GM23338 (cell line): ENCODE measurements at regions not wholly inside any gene's neighbourhood (a gene's known extent, or its start where the extent isn't known, plus 50 kb on each side); places are given as distances from the start of the nearest gene placed in this dataset.

Source experiments
- ATAC-seq: fragments of 200-7000 bp; cut with Tn5 transposase; 3 replicates; pipeline ENCODE4 v1.9.1; 2020
- DNase-seq: peaks from one replicate; pipeline ENCODE4 v3.0.0-alpha.2; 2015; ENCODE audit warnings: low spot score
- H2AFZ ChIP-seq: fragments of 200-600 bp; sonication (generic); 2 replicates; pipeline ENCODE4 v1.8.0; 2016; ENCODE audit warnings: antibody characterized with exemption, mild to moderate bottlenecking, moderate library complexity
- H3F3A ChIP-seq: fragments of 200-600 bp; sonication (generic); replicated peaks from 2 replicates; pipeline ENCODE4 v1.8.0; 2017; ENCODE audit warnings: antibody characterized with exemption, mixed run types, low read depth
- H3K27ac ChIP-seq: fragments of 200-600 bp; sonication (generic); 2 replicates; pipeline ENCODE4 v1.6.1; 2016; ENCODE audit warnings: low read depth
- H3K27me3 ChIP-seq: fragments of 200-600 bp; sonication (generic); 2 replicates; pipeline ENCODE4 v1.8.0; 2016; ENCODE audit warnings: mild to moderate bottlenecking, mixed run types, moderate library complexity; ENCODE audit not compliant: insufficient read depth
- H3K36me3 ChIP-seq: fragments of 200-600 bp; sonication (generic); 2 replicates; pipeline ENCODE4 v1.8.0; 2016; ENCODE audit warnings: mild to moderate bottlenecking; ENCODE audit not compliant: insufficient read depth
- H3K4me1 ChIP-seq: fragments of 200-600 bp; sonication (generic); 2 replicates; pipeline ENCODE4 v1.8.0; 2016; ENCODE audit warnings: mild to moderate bottlenecking, moderate library complexity; ENCODE audit not compliant: insufficient read depth
- H3K4me2 ChIP-seq: fragments of 200-600 bp; sonication (generic); 2 replicates; pipeline ENCODE4 v1.7.1; 2017; ENCODE audit warnings: mixed run types
- H3K4me3 ChIP-seq: fragments of 200-600 bp; sonication (generic); 2 replicates; pipeline ENCODE4 v1.6.1; 2016; ENCODE audit warnings: mixed run types
- H3K79me2 ChIP-seq: fragments of 200-600 bp; sonication (generic); replicated peaks from 2 replicates; pipeline ENCODE4 v1.8.0; 2017; ENCODE audit warnings: mild to moderate bottlenecking; ENCODE audit not compliant: insufficient read depth
- H3K9me2 ChIP-seq: fragments of 200-600 bp; sonication (generic); 2 replicates; pipeline ENCODE4 v1.8.0; 2017; ENCODE audit not compliant: insufficient read depth
- H4K20me1 ChIP-seq: fragments of 200-600 bp; sonication (generic); replicated peaks from 2 replicates; pipeline ENCODE4 v1.8.0; 2017; ENCODE audit warnings: mild to moderate bottlenecking; ENCODE audit not compliant: insufficient read depth
- H3K27ac Mint-ChIP-seq: 2 replicates; pipeline ENCODE4 v1.8.0; 2020; ENCODE audit warnings: inconsistent platforms, mild to moderate bottlenecking, moderate library complexity, mixed read lengths
- H3K27me3 Mint-ChIP-seq: 3 replicates; pipeline ENCODE4 v1.8.0; 2022; ENCODE audit warnings: low read depth, mild to moderate bottlenecking, moderate library complexity, mixed read lengths, inconsistent platforms; ENCODE audit not compliant: insufficient read depth, poor library complexity
- H3K36me3 Mint-ChIP-seq: 3 replicates; pipeline ENCODE4 v1.8.0; 2021; ENCODE audit warnings: low read depth, mild to moderate bottlenecking, inconsistent platforms, moderate library complexity, mixed read lengths
- H3K4me1 Mint-ChIP-seq: 3 replicates; pipeline ENCODE4 v1.8.0; 2020; ENCODE audit warnings: mild to moderate bottlenecking, inconsistent platforms, mixed read lengths
- H3K4me3 Mint-ChIP-seq: 3 replicates; pipeline ENCODE4 v1.8.0; 2021; ENCODE audit warnings: moderate library complexity, mild to moderate bottlenecking, inconsistent platforms, mixed read lengths
- H3K9me3 Mint-ChIP-seq: 3 replicates; pipeline ENCODE4 v1.8.0; 2020; ENCODE audit warnings: moderate library complexity, mild to moderate bottlenecking, inconsistent platforms, mixed read lengths
- EZH2 ChIP-seq: fragments of 200-600 bp; sonication (generic); IDR thresholded peaks from one replicate; pipeline ENCODE4 v1.8.0; 2017; ENCODE audit warnings: antibody characterized with exemption, mild to moderate bottlenecking, low read depth; ENCODE audit not compliant: unreplicated experiment
- EZH2phosphoT487 ChIP-seq: fragments of 200-600 bp; sonication (generic); IDR thresholded peaks from one replicate; pipeline ENCODE4 v1.8.1; 2018; ENCODE audit warnings: antibody characterized with exemption; ENCODE audit not compliant: unreplicated experiment
- JUNB ChIP-seq: IDR thresholded peaks from one replicate; pipeline ENCODE4 v1.6.1; 2016; ENCODE audit warnings: antibody characterized with exemption; ENCODE audit not compliant: unreplicated experiment
- NANOG ChIP-seq: IDR thresholded peaks from 2 replicates; pipeline ENCODE4 v1.6.1; 2016; ENCODE audit warnings: antibody characterized with exemption, borderline replicate concordance
- POLR2AphosphoS5 ChIP-seq: IDR thresholded peaks from 2 replicates; pipeline ENCODE4 v1.6.1; 2016; ENCODE audit warnings: antibody characterized with exemption, low read depth
- STAT1 ChIP-seq: IDR thresholded peaks from one replicate; pipeline ENCODE4 v1.6.1; 2016; ENCODE audit warnings: antibody characterized with exemption; ENCODE audit not compliant: unreplicated experiment
- ZNF114 ChIP-seq: fragments of 250-450 bp; sonication (Bioruptor Pico); IDR thresholded peaks from 2 replicates; pipeline ENCODE4 v1.5.0; 2020; ENCODE audit warnings: mild to moderate bottlenecking, moderate library complexity
- ZNF331 ChIP-seq: fragments of 250-450 bp; sonication (Bioruptor Pico); IDR thresholded peaks from 2 replicates; pipeline ENCODE4 v1.5.0; 2020; ENCODE audit warnings: low read depth, mild to moderate bottlenecking, moderate library complexity
- TF ChIP-seq, protein P1 (sequence below): fragments of 250-450 bp; sonication (Bioruptor Pico); IDR thresholded peaks from 2 replicates; pipeline ENCODE4 v1.5.0; 2020; ENCODE audit warnings: mild to moderate bottlenecking, moderate library complexity
- TF ChIP-seq, protein P2 (sequence below): IDR thresholded peaks from one replicate; pipeline ENCODE4 v1.6.1; 2018; ENCODE audit warnings: antibody characterized with exemption; ENCODE audit not compliant: unreplicated experiment
- TF ChIP-seq, protein P3 (sequence below): IDR thresholded peaks from 2 replicates; pipeline ENCODE4 v1.6.1; 2016; ENCODE audit warnings: antibody characterized with exemption

DNA sequence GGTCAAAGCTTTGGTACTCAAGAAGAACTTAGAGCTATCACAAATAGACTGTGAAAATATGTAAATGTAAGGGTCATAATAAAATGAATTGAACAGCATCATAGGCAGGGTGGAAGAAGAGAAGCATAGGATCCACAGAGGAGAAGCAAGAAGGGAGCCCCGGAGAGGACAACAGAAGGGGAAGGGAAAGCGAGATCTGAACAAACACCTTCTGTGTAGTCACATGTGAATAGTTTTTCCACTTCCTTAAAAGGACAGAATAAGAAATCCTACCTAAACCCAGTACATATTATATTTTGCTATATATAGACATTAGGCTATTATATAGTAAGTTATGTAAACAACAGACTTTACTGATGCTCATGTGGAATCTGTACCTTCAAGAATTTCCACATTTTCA lies 160.2 kb downstream of the DKK1 start (continued):
- TF ChIP-seq, protein P1, sequence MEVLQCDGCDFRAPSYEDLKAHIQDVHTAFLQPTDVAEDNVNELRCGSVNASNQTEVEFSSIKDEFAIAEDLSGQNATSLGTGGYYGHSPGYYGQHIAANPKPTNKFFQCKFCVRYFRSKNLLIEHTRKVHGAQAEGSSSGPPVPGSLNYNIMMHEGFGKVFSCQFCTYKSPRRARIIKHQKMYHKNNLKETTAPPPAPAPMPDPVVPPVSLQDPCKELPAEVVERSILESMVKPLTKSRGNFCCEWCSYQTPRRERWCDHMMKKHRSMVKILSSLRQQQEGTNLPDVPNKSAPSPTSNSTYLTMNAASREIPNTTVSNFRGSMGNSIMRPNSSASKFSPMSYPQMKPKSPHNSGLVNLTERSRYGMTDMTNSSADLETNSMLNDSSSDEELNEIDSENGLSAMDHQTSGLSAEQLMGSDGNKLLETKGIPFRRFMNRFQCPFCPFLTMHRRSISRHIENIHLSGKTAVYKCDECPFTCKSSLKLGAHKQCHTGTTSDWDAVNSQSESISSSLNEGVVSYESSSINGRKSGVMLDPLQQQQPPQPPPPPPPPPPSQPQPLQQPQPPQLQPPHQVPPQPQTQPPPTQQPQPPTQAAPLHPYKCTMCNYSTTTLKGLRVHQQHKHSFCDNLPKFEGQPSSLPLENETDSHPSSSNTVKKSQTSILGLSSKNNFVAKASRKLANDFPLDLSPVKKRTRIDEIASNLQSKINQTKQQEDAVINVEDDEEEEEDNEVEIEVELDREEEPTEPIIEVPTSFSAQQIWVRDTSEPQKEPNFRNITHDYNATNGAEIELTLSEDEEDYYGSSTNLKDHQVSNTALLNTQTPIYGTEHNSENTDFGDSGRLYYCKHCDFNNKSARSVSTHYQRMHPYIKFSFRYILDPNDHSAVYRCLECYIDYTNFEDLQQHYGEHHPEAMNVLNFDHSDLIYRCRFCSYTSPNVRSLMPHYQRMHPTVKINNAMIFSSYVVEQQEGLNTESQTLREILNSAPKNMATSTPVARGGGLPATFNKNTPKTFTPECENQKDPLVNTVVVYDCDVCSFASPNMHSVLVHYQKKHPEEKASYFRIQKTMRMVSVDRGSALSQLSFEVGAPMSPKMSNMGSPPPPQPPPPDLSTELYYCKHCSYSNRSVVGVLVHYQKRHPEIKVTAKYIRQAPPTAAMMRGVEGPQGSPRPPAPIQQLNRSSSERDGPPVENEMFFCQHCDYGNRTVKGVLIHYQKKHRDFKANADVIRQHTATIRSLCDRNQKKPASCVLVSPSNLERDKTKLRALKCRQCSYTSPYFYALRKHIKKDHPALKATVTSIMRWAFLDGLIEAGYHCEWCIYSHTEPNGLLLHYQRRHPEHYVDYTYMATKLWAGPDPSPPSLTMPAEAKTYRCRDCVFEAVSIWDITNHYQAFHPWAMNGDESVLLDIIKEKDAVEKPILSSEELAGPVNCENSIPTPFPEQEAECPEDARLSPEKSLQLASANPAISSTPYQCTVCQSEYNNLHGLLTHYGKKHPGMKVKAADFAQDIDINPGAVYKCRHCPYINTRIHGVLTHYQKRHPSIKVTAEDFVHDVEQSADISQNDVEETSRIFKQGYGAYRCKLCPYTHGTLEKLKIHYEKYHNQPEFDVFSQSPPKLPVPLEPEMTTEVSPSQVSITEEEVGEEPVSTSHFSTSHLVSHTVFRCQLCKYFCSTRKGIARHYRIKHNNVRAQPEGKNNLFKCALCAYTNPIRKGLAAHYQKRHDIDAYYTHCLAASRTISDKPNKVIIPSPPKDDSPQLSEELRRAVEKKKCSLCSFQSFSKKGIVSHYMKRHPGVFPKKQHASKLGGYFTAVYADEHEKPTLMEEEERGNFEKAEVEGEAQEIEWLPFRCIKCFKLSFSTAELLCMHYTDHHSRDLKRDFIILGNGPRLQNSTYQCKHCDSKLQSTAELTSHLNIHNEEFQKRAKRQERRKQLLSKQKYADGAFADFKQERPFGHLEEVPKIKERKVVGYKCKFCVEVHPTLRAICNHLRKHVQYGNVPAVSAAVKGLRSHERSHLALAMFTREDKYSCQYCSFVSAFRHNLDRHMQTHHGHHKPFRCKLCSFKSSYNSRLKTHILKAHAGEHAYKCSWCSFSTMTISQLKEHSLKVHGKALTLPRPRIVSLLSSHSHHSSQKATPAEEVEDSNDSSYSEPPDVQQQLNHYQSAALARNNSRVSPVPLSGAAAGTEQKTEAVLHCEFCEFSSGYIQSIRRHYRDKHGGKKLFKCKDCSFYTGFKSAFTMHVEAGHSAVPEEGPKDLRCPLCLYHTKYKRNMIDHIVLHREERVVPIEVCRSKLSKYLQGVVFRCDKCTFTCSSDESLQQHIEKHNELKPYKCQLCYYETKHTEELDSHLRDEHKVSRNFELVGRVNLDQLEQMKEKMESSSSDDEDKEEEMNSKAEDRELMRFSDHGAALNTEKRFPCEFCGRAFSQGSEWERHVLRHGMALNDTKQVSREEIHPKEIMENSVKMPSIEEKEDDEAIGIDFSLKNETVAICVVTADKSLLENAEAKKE (CRISPR knock-in tag) = no peak

DNA sequence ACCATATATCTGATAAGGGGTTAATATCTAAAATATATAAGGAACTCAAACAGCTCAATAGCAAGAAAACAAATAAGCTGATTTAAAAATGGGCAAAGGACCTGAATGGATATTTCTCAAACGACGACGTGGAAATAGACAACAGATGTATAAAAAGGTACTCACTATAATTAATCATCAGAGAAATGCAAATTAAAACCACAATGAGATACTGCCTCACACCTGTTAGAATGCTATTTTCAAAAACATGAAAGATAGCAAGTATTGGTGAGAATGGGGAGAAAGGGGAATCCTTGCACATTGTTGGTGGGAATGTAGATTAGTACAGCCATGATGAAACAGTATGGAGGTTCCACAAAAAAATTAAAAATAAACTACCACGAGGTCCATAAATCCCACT lies 163.2 kb downstream of the DKK1 start:
- Mint-ChIP-seq H3K27me3 (no peaks in the 10 kb centered on the region), H3K36me3 (no peaks in the 10 kb centered on the region), H3K9me3 (no peaks in the 10 kb centered on the region), H3K4me3 (no peak overlapping the region), H3K4me1 (no peaks in the 10 kb centered on the region), H3K27ac (no peak overlapping the region)
- Histone ChIP-seq H4K20me1 (no peaks in the 10 kb centered on the region), H3K27me3 (no peaks in the 10 kb centered on the region), H3F3A (no peaks in the 10 kb centered on the region), H2AFZ (no peak overlapping the region), H3K79me2 (no peaks in the 10 kb centered on the region), H3K36me3 (no peaks in the 10 kb centered on the region), H3K27ac (no peak overlapping the region), H3K4me2 (no peak overlapping the region), H3K4me3 (no peak overlapping the region), H3K9me2 (no peaks in the 10 kb centered on the region), H3K4me1 (no peaks in the 10 kb centered on the region)
- ATAC-seq (no peak), DNase-seq (no peak)
- TF ChIP-seq EZH2phosphoT487 = no peak
- TF ChIP-seq ZNF114 = no peak
- no peak for TF ChIP-seq POLR2AphosphoS5
- TF ChIP-seq JUNB = no peak
- TF ChIP-seq NANOG = no peak
- no peak for TF ChIP-seq ZNF331 (CRISPR knock-in tag)
- TF ChIP-seq, protein P2, sequence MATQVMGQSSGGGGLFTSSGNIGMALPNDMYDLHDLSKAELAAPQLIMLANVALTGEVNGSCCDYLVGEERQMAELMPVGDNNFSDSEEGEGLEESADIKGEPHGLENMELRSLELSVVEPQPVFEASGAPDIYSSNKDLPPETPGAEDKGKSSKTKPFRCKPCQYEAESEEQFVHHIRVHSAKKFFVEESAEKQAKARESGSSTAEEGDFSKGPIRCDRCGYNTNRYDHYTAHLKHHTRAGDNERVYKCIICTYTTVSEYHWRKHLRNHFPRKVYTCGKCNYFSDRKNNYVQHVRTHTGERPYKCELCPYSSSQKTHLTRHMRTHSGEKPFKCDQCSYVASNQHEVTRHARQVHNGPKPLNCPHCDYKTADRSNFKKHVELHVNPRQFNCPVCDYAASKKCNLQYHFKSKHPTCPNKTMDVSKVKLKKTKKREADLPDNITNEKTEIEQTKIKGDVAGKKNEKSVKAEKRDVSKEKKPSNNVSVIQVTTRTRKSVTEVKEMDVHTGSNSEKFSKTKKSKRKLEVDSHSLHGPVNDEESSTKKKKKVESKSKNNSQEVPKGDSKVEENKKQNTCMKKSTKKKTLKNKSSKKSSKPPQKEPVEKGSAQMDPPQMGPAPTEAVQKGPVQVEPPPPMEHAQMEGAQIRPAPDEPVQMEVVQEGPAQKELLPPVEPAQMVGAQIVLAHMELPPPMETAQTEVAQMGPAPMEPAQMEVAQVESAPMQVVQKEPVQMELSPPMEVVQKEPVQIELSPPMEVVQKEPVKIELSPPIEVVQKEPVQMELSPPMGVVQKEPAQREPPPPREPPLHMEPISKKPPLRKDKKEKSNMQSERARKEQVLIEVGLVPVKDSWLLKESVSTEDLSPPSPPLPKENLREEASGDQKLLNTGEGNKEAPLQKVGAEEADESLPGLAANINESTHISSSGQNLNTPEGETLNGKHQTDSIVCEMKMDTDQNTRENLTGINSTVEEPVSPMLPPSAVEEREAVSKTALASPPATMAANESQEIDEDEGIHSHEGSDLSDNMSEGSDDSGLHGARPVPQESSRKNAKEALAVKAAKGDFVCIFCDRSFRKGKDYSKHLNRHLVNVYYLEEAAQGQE = no peak
- no peak for TF ChIP-seq EZH2
- TF ChIP-seq STAT1 = no peak
- TF ChIP-seq, protein P3, sequence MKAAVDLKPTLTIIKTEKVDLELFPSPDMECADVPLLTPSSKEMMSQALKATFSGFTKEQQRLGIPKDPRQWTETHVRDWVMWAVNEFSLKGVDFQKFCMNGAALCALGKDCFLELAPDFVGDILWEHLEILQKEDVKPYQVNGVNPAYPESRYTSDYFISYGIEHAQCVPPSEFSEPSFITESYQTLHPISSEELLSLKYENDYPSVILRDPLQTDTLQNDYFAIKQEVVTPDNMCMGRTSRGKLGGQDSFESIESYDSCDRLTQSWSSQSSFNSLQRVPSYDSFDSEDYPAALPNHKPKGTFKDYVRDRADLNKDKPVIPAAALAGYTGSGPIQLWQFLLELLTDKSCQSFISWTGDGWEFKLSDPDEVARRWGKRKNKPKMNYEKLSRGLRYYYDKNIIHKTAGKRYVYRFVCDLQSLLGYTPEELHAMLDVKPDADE = no peak
